ENCODE measurements at regions not wholly inside any gene's neighbourhood (a gene's known extent, or its start where the extent isn't known, plus 50 kb on each side); places are given as distances from the start of the nearest gene placed in this dataset.

DNA sequence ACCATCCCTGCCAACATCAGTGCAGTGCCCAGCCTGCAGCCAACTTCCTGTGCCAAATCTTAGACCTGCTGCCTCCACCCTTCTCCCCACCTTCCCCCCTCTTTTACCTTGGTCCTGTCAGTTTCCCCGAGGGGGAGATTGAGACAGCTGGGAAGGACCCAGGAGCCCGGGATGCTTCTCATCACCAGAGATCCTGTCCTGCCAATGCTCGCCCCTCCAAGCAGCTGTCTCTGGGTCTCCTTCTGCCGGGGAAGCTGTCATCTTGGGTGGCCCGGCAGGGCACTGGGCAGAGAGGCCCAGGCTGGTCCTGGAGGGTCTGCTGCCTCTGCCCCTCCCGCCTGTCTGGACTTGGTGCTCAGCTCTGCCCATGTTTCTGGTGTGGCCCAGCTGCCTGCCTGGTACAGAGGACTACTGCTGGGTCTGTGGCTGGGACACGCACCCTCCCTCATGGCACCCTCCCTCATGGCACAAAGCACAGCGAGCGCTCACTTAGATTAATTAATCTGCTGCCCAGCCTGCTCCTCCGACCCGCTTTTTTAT lies 60.4 kb upstream of the THY1 start:
- DNase-seq (ENCODE audit: extremely low spot score), result no peak
- no peak overlapping the region for H3K4me3 ChIP-seq
- TF ChIP-seq, protein P1, sequence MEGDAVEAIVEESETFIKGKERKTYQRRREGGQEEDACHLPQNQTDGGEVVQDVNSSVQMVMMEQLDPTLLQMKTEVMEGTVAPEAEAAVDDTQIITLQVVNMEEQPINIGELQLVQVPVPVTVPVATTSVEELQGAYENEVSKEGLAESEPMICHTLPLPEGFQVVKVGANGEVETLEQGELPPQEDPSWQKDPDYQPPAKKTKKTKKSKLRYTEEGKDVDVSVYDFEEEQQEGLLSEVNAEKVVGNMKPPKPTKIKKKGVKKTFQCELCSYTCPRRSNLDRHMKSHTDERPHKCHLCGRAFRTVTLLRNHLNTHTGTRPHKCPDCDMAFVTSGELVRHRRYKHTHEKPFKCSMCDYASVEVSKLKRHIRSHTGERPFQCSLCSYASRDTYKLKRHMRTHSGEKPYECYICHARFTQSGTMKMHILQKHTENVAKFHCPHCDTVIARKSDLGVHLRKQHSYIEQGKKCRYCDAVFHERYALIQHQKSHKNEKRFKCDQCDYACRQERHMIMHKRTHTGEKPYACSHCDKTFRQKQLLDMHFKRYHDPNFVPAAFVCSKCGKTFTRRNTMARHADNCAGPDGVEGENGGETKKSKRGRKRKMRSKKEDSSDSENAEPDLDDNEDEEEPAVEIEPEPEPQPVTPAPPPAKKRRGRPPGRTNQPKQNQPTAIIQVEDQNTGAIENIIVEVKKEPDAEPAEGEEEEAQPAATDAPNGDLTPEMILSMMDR (IDR thresholded peaks at IDR 0.05), result no peak
- TF ChIP-seq POLR2AphosphoS5 (IDR thresholded peaks at IDR 0.05) (no peak), EP300 (IDR thresholded peaks at IDR 0.05) (no peak), POLR2A (IDR thresholded peaks at IDR 0.05; ENCODE audit: low read depth) (no peak)
- no peaks in the 10 kb centered on the region for H3K36me3 ChIP-seq
- peaks cover 3 to 15% (median 10%) of the 10 kb centered on the region in 4 donors for H3K4me1 ChIP-seq
- H3K9me3 ChIP-seq, result no peaks in the 10 kb centered on the region
- peaks cover 0 to 12% (median 0%) of the 10 kb centered on the region in 4 donors for H3K27me3 ChIP-seq
- 92% methylated on average over 11 of the region's 11 CpGs for WGBS
- intact Hi-C loops (cut with DNase I), result loop anchor here (5.0 to 10.0 kb wide), 4 partner anchors 181 to 624 kb away; partner anchors contain the start of gene NECTIN1
- H3K27ac ChIP-seq (replicated peaks in 1 of 4), result no peak overlapping the region

DNA sequence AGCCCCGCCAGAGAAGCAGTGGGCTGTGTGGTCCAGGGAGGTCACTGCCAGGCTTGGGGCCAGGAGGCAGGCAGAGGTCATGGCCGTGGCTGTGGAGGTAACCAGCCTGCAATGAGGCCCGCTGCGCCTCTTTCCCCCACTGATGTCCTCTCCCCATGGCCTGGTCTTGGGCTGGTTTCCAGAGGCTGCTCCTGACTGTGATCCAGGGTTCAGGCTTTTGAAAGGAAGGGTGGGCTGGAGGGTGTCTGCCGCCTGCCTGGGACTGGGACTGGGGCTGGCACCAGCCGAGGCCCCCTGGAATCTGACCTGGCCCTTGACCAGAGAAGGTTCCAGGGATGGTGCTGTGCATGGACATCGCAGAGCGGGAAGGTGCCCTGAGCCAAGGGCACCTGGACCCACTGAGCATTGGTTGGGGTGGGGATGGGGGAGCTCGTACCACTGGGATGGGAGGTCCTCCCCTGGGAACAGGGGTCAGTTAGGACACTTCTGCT lies 59.6 kb upstream of the THY1 start:
- Histone ChIP-seq H3K4me1 (peaks cover 3 to 15% (median 10%) of the 10 kb centered on the region in 4 donors), H3K4me3 (no peak overlapping the region), H3K9me3 (no peaks in the 10 kb centered on the region), H3K27ac (replicated peaks in 1 of 4) (no peak overlapping the region), H3K36me3 (no peaks in the 10 kb centered on the region), H3K27me3 (peaks cover 0 to 11% (median 0%) of the 10 kb centered on the region in 4 donors)
- WGBS, result 91% methylated on average over 4 of the region's 9 CpGs
- intact Hi-C loops (cut with DNase I), result loop anchor here (5.0 to 10.0 kb wide), 4 partner anchors 182 to 625 kb away; partner anchors contain the start of gene NECTIN1
- TF ChIP-seq POLR2AphosphoS5 (IDR thresholded peaks at IDR 0.05) (no peak), POLR2A (IDR thresholded peaks at IDR 0.05; ENCODE audit: low read depth) (no peak), EP300 (IDR thresholded peaks at IDR 0.05) (no peak)
- TF ChIP-seq, protein P1 (IDR thresholded peaks at IDR 0.05), result no peak
- DNase-seq (ENCODE audit: extremely low spot score), result peak; percentile 64

DNA sequence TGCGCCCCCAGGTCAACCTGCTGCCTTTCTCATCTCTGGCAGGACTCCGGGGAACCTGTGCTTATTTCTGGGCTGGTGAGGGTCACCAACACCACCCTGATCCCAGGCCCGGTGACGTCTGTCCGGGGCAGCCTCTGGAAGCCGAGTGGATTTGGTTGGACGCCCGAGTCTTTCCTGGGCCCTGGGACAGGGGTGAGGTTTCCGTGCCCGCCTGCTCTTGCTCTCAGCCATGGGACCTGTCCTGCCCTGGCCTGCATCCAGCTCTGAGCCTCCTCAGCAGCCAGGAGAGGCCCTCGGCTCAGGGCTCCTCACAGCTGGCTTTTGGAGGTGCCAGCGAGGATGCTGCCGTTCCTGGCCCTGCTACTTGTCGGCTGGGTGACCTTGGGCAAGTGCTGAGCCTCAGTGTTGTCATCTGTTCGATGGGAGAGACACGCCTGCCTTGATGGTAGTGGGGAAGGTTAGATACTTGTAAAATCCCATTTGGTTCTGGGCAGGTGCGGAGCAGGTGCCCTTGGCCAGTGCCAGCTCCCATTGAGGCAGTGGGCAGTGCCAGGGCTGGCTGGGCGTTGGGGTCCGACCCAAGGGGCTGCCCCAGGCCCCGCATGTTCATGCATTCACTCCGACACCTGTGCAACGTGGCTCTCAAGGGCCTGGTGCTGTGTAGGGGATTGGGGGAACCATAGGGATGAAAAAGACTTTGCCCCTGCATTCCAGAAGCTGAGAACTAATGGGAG lies 58.9 kb upstream of the THY1 start:
- TF ChIP-seq POLR2AphosphoS5 (IDR thresholded peaks at IDR 0.05), result no peak
- TF ChIP-seq, protein P1 (IDR thresholded peaks at IDR 0.05), result no peak
- TF ChIP-seq EP300 (IDR thresholded peaks at IDR 0.05), result no peak
- no peak for TF ChIP-seq POLR2A (IDR thresholded peaks at IDR 0.05; ENCODE audit: low read depth)
- intact Hi-C loops (cut with DNase I), result loop anchor here (1.0 to 10.0 kb wide), 5 partner anchors 52 to 625 kb away; partner anchors contain the start of gene NECTIN1
- H3K27ac ChIP-seq (replicated peaks in 1 of 4), result no peak overlapping the region
- WGBS, result 51% methylated on average over 22 of the region's 22 CpGs
- peak overlapping the region in 2 of 4 donors; percentile 12 to 29 for H3K4me3 ChIP-seq
- H3K9me3 ChIP-seq, result no peaks in the 10 kb centered on the region
- no peak for DNase-seq (ENCODE audit: extremely low spot score)
- peaks cover 3 to 15% (median 10%) of the 10 kb centered on the region in 4 donors for H3K4me1 ChIP-seq
- H3K36me3 ChIP-seq, result no peaks in the 10 kb centered on the region
- H3K27me3 ChIP-seq, result peaks cover 0 to 7% (median 0%) of the 10 kb centered on the region in 4 donors

DNA sequence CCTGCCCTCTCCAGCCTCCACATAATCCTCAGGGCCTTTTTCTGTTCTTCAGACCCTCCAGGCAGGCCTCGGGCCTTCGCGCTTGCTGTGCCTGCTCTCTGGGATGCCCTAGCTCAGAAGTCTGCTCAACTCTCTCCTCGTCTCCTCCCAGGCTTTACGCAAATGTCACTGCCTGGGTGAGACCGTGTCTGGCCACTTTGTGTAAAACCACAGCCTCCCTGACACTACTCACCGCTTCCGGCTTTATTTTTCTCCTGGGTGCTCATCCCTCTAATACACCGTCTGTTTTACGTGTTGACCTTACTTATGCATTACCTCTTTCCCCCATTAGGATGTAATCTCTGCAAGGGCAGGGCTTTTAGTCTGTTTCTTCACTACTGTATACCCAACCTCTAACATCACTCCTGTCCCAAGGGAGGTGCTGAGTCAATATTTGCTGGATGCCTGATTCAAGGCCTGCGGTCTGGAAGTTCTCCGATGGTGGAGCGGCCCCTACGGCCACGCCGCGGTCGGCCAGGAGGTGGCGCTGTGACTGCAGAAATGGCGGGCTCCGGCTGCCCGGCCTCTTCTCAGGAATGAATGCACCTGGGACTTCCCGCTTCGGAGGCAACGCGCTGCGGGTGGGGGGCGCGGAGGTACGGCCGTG lies 58.2 kb upstream of the THY1 start:
- no peaks in the 10 kb centered on the region for H3K9me3 ChIP-seq
- peak overlapping the region in 2 of 4 donors; percentile 12 to 29 for H3K4me3 ChIP-seq
- DNase-seq (ENCODE audit: extremely low spot score), result peak; percentile 97
- H3K36me3 ChIP-seq, result no peaks in the 10 kb centered on the region
- WGBS, result 28% methylated on average over 27 of the region's 31 CpGs
- TF ChIP-seq POLR2A (IDR thresholded peaks at IDR 0.05; ENCODE audit: low read depth) (no peak), POLR2AphosphoS5 (IDR thresholded peaks at IDR 0.05) (peak in 1 of 2 donors; percentile 43), EP300 (IDR thresholded peaks at IDR 0.05) (no peak)
- TF ChIP-seq, protein P1 (IDR thresholded peaks at IDR 0.05), result peak; percentile 93 to 95 (median 93)
- peaks cover 3 to 15% (median 10%) of the 10 kb centered on the region in 4 donors for H3K4me1 ChIP-seq
- H3K27me3 ChIP-seq, result peaks cover 0 to 7% (median 0%) of the 10 kb centered on the region in 4 donors
- no peak overlapping the region for H3K27ac ChIP-seq (replicated peaks in 1 of 4)
- intact Hi-C loops (cut with DNase I), result loop anchor here (1.0 to 10.0 kb wide), 5 partner anchors 53 to 626 kb away; partner anchors contain the start of gene NECTIN1
